A673 (cell line): ENCODE measurements at regions not wholly inside any gene's neighbourhood (a gene's known extent, or its start where the extent isn't known, plus 50 kb on each side); places are given as distances from the start of the nearest gene placed in this dataset.
"Not testable (repeated sequence)": the region's sequence is repeated elsewhere in the genome, so short reads cannot be mapped to it uniquely, and the experiment has no call there.

Experiments used
- BruUV-seq: library from RNA; stranded (reverse); fragments of 400-500 nt; replicated peaks from 2 replicates; lab custom pipeline; 2021; lab: Mats Ljungman, UMichigan
- CTCF ChIA-PET: fragments of 300-600 bp; sonication (Branson Sonifier 250); formaldehyde crosslinking; loops from one replicate; lab custom pipeline; 2022; ENCODE audit warnings: antibody characterized with exemption; lab: Charles Lee
- POLR2A ChIA-PET: fragments of 300-600 bp; sonication (Branson Sonifier 250); formaldehyde crosslinking; loops from one replicate; lab custom pipeline; 2022; ENCODE audit warnings: antibody characterized with exemption; ENCODE audit not compliant: low non-redundant PET; lab: Charles Lee
- DNase-seq: peaks from one replicate; pipeline ENCODE4 v3.0.0-alpha.2; 2015; ENCODE audit warnings: low spot score
- H3K27ac ChIP-seq: fragments of 200-600 bp; sonication (generic); 2 replicates; pipeline ENCODE4 v1.5.1; 2016; ENCODE audit warnings: mixed run types, low read depth, mild to moderate bottlenecking, mixed read lengths, antibody characterized with exemption, low read length; ENCODE audit not compliant: poor library complexity, severe bottlenecking
- H3K27me3 ChIP-seq: fragments of 200-600 bp; sonication (generic); replicated peaks from 2 replicates; pipeline ENCODE4 v1.6.1; 2017; ENCODE audit warnings: mixed run types, low read depth, mild to moderate bottlenecking, mixed read lengths, antibody characterized with exemption, low read length; ENCODE audit not compliant: insufficient read depth, poor library complexity
- H3K36me3 ChIP-seq: fragments of 200-600 bp; sonication (generic); 2 replicates; pipeline ENCODE4 v1.6.1; 2016; ENCODE audit warnings: mixed run types, mild to moderate bottlenecking, mixed read lengths, antibody characterized with exemption, low read length; ENCODE audit not compliant: insufficient read depth, poor library complexity, severe bottlenecking
- H3K4me1 ChIP-seq: fragments of 200-600 bp; sonication (generic); 2 replicates; pipeline ENCODE4 v1.6.1; 2017; ENCODE audit warnings: mixed run types, mild to moderate bottlenecking, mixed read lengths, antibody characterized with exemption, low read length; ENCODE audit not compliant: insufficient read depth, poor library complexity, severe bottlenecking
- H3K4me3 ChIP-seq: fragments of 200-600 bp; sonication (generic); 2 replicates; pipeline ENCODE4 v1.5.1; 2016; ENCODE audit warnings: low read depth, mixed run types, mild to moderate bottlenecking, mixed read lengths, low read length; ENCODE audit not compliant: poor library complexity, severe bottlenecking
- H3K9me3 ChIP-seq: fragments of 200-600 bp; sonication (generic); 2 replicates; pipeline ENCODE4 v1.6.1; 2016; ENCODE audit warnings: mixed run types, low read depth, mild to moderate bottlenecking, mixed read lengths, antibody characterized with exemption, low read length; ENCODE audit not compliant: poor library complexity, severe bottlenecking
- EZH2 ChIP-seq: fragments of 200-600 bp; sonication (generic); IDR thresholded peaks from 2 replicates; pipeline ENCODE4 v1.6.1; 2017; ENCODE audit warnings: borderline replicate concordance, low read depth, mild to moderate bottlenecking, mixed read lengths, antibody characterized with exemption, low read length; ENCODE audit not compliant: poor library complexity, severe bottlenecking
- intact Hi-C: fragments of 100-400 bp; cut with micrococcal nuclease; formaldehyde crosslinking; loops from one replicate; pipeline ENCODE4 v1.10.0; 2022; ENCODE audit not compliant: unreplicated experiment
- TF ChIP-seq, protein P1 (sequence below): fragments of 300-800, 200-600 bp; sonication (generic); conservative IDR thresholded peaks from 2 replicates; pipeline ENCODE4 v1.5.1; 2017; ENCODE audit warnings: low read depth, mild to moderate bottlenecking, antibody characterized with exemption, low read length, moderate library complexity, mixed read lengths

- Histone ChIP-seq H3K27ac (no peak overlapping the region), H3K27me3 (no peaks in the 10 kb centered on the region), H3K36me3 (no peaks in the 10 kb centered on the region), H3K4me1 (no peaks in the 10 kb centered on the region), H3K4me3 (no peak overlapping the region), H3K9me3 (no peaks in the 10 kb centered on the region)
- ChIA-PET POLR2A (no interaction called here), CTCF (no interaction called here)
- intact Hi-C loops: no loop called here
- no TSS peak for BruUV-seq
- no peak for DNase-seq
- TF ChIP-seq EZH2: no peak
- TF ChIP-seq, protein P1, sequence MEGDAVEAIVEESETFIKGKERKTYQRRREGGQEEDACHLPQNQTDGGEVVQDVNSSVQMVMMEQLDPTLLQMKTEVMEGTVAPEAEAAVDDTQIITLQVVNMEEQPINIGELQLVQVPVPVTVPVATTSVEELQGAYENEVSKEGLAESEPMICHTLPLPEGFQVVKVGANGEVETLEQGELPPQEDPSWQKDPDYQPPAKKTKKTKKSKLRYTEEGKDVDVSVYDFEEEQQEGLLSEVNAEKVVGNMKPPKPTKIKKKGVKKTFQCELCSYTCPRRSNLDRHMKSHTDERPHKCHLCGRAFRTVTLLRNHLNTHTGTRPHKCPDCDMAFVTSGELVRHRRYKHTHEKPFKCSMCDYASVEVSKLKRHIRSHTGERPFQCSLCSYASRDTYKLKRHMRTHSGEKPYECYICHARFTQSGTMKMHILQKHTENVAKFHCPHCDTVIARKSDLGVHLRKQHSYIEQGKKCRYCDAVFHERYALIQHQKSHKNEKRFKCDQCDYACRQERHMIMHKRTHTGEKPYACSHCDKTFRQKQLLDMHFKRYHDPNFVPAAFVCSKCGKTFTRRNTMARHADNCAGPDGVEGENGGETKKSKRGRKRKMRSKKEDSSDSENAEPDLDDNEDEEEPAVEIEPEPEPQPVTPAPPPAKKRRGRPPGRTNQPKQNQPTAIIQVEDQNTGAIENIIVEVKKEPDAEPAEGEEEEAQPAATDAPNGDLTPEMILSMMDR: no peak
Observed at GRCh38 chr2:22086726-22087125, 963.0 kb downstream of the TDRD15 start.

- DNase-seq, CTCF ChIA-PET, H3K4me3 ChIP-seq, BruUV-seq, H3K27ac ChIP-seq, H3K9me3 ChIP-seq, POLR2A ChIA-PET, H3K4me1 ChIP-seq, H3K27me3 ChIP-seq, H3K36me3 ChIP-seq, intact Hi-C loops: not testable (repeated sequence)
Observed at GRCh38 chr2:22103617-22104016, 979.8 kb downstream of the TDRD15 start.

GRCh38 chr2:22110244-22110651 is 986.5 kb downstream of the TDRD15 start:
- no peaks in the 10 kb centered on the region for H3K36me3 ChIP-seq
- H3K27ac ChIP-seq: no peak overlapping the region
- intact Hi-C loops: no loop called here
- CTCF ChIA-PET: interaction anchor here (0.6 kb wide), 1 partner anchor 42 kb away, joined by 3 read pairs; no protein-coding TSS in a partner anchor
- no peak for TF ChIP-seq EZH2
- TF ChIP-seq, protein P1: 0 out of 2 replicates have a peak, but pooled peaks have one; percentile 18
- POLR2A ChIA-PET: no interaction called here
- no peaks in the 10 kb centered on the region for H3K27me3 ChIP-seq
- peak; percentile 21 for DNase-seq
- H3K4me1 ChIP-seq: no peaks in the 10 kb centered on the region
- peaks cover 2% of the 10 kb centered on the region for H3K9me3 ChIP-seq
- no peak overlapping the region for H3K4me3 ChIP-seq
- no TSS peak for BruUV-seq

DNA sequence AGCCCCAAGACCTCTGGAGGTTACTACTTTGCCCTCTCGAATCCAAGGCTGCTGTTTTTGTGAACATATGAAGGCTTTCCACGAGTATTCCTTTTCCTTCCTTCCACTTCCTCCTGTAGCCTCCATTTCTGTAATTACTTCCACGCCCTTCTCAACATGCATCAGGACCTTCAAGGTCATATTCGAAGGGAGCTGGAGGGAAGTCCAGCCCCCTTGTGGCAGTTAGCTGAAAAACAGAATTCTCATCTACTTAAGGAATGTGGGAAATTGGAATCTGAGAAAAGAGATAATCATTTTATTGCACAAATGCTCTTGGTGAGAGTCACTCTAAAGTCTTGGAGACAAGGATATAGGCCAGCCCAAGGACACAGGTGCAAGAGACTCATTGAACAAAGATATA is 1000.2 kb downstream of the TDRD15 start:
- no peak overlapping the region for H3K4me3 ChIP-seq
- ChIA-PET POLR2A (no interaction called here), CTCF (no interaction called here)
- no TSS peak for BruUV-seq
- H3K9me3 ChIP-seq: no peaks in the 10 kb centered on the region
- peak; percentile 58 for DNase-seq
- H3K27ac ChIP-seq: no peak overlapping the region
- no peaks in the 10 kb centered on the region for H3K27me3 ChIP-seq
- no peak for TF ChIP-seq EZH2
- TF ChIP-seq, protein P1: peak; percentile 67
- no peaks in the 10 kb centered on the region for H3K36me3 ChIP-seq
- intact Hi-C loops: no loop called here
- H3K4me1 ChIP-seq: no peaks in the 10 kb centered on the region
